ENCODE measurements at regions not wholly inside any gene's neighbourhood (a gene's known extent, or its start where the extent isn't known, plus 50 kb on each side); places are given as distances from the start of the nearest gene placed in this dataset.

DNA sequence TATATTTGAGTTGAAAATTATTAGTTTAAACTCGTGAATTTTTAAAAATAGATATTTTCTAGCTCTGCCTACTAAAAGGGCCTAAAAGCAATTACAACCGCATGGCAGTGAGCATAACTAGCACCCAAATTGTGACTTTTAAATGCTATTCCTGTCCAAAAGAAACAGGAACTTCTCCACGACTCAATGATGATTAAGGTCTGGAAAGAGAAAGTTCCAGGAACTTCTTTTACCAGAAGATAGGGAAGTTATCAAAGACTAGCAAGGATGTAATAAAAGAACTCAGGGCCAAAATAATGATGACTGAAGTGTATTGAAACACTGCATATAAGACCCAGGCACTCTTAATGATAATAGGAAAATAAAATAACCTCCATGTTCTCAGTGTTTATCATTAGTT, 313.0 kb downstream of the PLPP3 start:
- H3K4me3 ChIP-seq (ENCODE audit: low read depth, low read length), result no peak overlapping the region
- TF ChIP-seq, protein P1, sequence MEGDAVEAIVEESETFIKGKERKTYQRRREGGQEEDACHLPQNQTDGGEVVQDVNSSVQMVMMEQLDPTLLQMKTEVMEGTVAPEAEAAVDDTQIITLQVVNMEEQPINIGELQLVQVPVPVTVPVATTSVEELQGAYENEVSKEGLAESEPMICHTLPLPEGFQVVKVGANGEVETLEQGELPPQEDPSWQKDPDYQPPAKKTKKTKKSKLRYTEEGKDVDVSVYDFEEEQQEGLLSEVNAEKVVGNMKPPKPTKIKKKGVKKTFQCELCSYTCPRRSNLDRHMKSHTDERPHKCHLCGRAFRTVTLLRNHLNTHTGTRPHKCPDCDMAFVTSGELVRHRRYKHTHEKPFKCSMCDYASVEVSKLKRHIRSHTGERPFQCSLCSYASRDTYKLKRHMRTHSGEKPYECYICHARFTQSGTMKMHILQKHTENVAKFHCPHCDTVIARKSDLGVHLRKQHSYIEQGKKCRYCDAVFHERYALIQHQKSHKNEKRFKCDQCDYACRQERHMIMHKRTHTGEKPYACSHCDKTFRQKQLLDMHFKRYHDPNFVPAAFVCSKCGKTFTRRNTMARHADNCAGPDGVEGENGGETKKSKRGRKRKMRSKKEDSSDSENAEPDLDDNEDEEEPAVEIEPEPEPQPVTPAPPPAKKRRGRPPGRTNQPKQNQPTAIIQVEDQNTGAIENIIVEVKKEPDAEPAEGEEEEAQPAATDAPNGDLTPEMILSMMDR (IDR thresholded peaks at IDR 0.05; ENCODE audit: borderline replicate concordance, insufficient read depth, low read depth, low read length), result no peak

DNA sequence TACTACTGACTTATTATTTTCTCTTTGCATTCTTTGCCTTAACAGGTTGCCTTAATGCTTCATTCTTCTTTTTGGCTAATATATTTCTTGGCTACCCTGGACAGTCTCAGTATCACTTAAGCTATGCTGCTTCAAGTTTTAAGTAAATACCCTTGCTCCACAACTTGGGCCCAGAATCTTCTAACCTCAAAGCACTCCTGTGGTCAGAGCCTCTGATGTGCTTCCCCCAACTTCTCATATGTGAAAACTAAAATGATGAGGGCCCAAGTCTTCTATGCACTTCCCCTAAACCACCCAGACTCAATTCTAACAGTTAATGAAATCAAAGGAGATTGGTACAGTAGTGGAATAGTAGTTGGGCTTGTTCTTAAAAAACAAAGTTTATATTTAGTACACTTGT, 314.1 kb downstream of the PLPP3 start:
- TF ChIP-seq, protein P1 (IDR thresholded peaks at IDR 0.05; ENCODE audit: borderline replicate concordance, insufficient read depth, low read depth, low read length), result no peak
- H3K4me3 ChIP-seq (ENCODE audit: low read depth, low read length), result no peak overlapping the region

DNA sequence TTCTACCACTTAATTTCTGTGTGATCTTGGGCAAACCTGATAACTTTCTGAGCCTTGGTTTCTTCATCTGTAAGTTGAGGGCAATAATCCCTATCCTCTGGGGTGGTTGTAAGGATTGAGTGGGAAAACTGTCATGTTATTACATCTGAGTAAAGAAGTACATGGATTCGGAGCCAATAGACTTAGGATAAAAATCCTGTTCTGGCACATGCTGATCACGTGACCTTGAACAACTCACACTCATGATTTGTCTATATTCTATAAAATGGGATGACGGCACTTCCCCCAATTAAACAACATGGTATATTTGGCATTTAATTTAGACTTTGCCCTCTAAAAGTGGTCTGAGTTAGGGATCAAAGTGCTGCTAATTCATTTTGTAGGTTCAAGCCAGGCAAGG, 315.5 kb downstream of the PLPP3 start:
- H3K4me3 ChIP-seq (ENCODE audit: low read depth, low read length), result no peak overlapping the region
- TF ChIP-seq, protein P1 (IDR thresholded peaks at IDR 0.05; ENCODE audit: borderline replicate concordance, insufficient read depth, low read depth, low read length), result no peak

DNA sequence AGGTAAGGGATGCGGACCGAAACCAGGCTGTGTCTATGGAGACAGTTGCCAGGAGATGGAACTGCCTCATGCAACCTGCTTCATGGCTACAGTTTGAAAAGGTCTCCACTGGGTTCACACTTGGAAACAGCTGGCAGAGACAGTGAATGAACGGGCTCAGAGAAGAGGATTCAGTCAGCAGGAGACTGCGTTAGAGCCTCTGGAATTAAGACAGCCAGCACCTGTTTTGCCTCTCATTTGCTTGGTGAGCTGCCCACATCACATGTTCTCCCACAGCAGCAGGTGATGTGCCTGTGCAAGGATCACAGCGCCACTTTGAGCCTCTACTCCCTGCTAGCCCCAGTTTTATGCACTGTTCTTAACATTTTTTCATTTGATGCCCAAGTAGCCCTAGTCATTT, 321.0 kb downstream of the PLPP3 start:
- H3K4me3 ChIP-seq (ENCODE audit: low read depth, low read length), result no peak overlapping the region
- TF ChIP-seq, protein P1 (IDR thresholded peaks at IDR 0.05; ENCODE audit: borderline replicate concordance, insufficient read depth, low read depth, low read length), result no peak

DNA sequence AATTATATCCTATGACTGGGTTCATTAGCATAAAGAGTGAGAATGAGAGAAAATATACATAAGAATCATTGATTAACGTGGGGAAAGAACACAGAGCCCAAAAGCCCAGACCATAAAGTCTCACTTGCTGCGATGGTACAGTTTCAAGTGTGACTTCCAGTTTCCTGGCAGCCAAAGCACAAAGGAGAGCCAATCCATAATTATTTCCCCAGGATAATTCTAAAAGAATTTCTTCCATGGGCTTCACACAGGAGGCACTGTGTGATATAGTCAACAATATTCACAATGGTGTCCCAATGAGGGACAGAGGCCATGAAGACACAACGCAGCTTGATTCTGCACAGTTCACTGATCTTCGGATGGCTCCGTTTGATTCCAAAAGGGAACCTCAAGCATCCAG, 321.6 kb downstream of the PLPP3 start:
- no peak overlapping the region for H3K4me3 ChIP-seq (ENCODE audit: low read depth, low read length)
- TF ChIP-seq, protein P1 (IDR thresholded peaks at IDR 0.05; ENCODE audit: borderline replicate concordance, insufficient read depth, low read depth, low read length), result no peak

DNA sequence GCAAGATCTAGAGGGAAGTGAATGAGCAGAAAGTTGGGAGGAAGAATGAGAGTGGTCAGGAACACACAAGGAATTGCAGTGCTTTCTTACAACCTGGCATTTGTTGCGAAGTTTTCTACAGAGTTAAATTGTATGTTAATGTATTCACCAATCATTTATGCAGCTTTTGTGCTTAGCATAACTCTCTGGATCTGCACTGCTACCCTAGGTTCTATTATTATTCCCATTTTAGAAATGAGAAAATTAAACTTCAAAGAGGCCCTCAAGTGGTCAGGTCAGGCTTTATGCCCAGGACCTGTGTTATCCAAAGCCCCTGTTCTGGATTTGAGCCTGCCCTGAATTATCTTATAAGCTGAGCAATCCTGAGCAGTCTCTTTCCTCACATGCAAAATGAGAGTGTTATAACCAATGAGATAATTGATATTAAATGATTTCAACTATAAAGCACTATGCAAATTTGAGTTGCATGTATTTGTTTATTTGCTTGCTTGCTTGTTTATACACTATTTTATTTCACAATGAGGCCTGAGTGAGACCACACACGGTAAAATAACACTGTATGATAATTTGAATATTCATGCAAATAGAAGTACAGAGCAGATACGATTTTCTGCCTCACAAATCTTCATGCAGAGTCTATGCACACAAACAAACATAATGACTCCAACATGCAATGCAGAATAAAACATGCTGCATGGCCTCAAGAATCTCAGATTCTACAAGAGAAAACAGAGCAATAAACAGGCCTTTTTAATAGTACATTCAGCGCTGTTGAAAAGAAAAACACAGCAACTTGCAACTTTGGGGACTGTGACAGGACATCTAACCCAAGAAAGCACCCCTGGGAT, 323.0 kb downstream of the PLPP3 start:
- TF ChIP-seq, protein P1 (IDR thresholded peaks at IDR 0.05; ENCODE audit: borderline replicate concordance, insufficient read depth, low read depth, low read length), result no peak
- no peak overlapping the region for H3K4me3 ChIP-seq (ENCODE audit: low read depth, low read length)

DNA sequence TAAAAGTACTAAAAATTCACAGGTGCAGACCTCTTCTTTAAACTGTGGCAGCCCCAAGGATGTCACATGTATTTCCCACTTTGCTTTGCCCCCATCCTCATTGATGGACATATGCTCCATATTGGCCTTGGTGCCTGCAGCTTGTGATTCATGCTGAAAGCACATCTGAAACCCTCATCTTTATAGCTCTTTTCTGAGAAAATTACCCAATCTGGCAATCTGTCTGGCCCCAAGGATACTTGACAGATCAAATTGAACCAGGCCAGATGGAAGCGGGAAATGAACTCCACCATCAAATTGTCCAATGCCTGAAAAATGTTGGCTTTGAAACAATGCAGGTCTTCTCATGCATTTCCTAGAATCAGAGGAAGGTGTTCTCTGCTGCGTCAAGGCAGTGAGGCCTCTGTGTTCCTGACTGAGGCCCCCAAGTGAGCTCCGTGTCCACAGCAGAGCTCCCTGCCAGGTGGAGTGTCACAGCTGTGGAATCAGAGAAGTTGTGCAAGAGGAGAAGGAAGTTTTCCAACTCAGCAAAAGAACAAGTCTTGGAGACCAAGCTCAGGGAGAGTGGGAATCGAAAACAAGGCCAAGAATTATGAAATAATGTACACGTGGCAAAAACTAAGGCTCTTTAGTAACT, 323.7 kb downstream of the PLPP3 start:
- TF ChIP-seq, protein P1 (IDR thresholded peaks at IDR 0.05; ENCODE audit: borderline replicate concordance, insufficient read depth, low read depth, low read length), result no peak
- no peak overlapping the region for H3K4me3 ChIP-seq (ENCODE audit: low read depth, low read length)

Measured in GM12875 (cell line).